GM20000 (cell line): ENCODE measurements at regions not wholly inside any gene's neighbourhood (a gene's known extent, or its start where the extent isn't known, plus 50 kb on each side); places are given as distances from the start of the nearest gene placed in this dataset.

Source experiments
- DNase-seq: peaks from one replicate; pipeline ENCODE4 v3.0.0; 2012; ENCODE audit warnings: low spot score
- CTCF ChIP-seq: IDR thresholded peaks from 2 replicates; pipeline ENCODE4 v1.5.1; 2012; ENCODE audit warnings: mild to moderate bottlenecking, control low read depth; ENCODE audit errors: extremely low read depth, missing control alignments

GRCh38 chr10:78924319-78925003, 144.3 kb upstream of the ZMIZ1 start:
- no peak for DNase-seq
- TF ChIP-seq CTCF = no peak

GRCh38 chr10:78925275-78925674, 143.5 kb upstream of the ZMIZ1 start:
- no peak for DNase-seq
- no peak for TF ChIP-seq CTCF

GRCh38 chr10:78925800-78926319, 142.9 kb upstream of the ZMIZ1 start:
- no peak for TF ChIP-seq CTCF
- DNase-seq = no peak

- no peak for DNase-seq
- TF ChIP-seq CTCF = no peak
These were observed 141.3 kb upstream of the ZMIZ1 start for GRCh38 chr10:78927257-78927995.

- DNase-seq = no peak
- no peak for TF ChIP-seq CTCF
These were observed 140.4 kb upstream of the ZMIZ1 start for GRCh38 chr10:78928330-78928729.

GRCh38 chr10:78929541-78929940, 139.2 kb upstream of the ZMIZ1 start:
- TF ChIP-seq CTCF = no peak
- DNase-seq = no peak

- DNase-seq = no peak
- TF ChIP-seq CTCF = no peak
These were observed 137.3 kb upstream of the ZMIZ1 start for GRCh38 chr10:78931321-78932053.
